NAMALWA (cell line): ENCODE measurements at regions not wholly inside any gene's neighbourhood (a gene's known extent, or its start where the extent isn't known, plus 50 kb on each side); places are given as distances from the start of the nearest gene placed in this dataset.
"Not testable (repeated sequence)": the region's sequence is repeated elsewhere in the genome, so short reads cannot be mapped to it uniquely, and the experiment has no call there.

Experiments
- DNase-seq: peaks from one replicate; pipeline ENCODE4 v3.0.0-alpha.2; 2015; ENCODE audit warnings: low spot score

DNA sequence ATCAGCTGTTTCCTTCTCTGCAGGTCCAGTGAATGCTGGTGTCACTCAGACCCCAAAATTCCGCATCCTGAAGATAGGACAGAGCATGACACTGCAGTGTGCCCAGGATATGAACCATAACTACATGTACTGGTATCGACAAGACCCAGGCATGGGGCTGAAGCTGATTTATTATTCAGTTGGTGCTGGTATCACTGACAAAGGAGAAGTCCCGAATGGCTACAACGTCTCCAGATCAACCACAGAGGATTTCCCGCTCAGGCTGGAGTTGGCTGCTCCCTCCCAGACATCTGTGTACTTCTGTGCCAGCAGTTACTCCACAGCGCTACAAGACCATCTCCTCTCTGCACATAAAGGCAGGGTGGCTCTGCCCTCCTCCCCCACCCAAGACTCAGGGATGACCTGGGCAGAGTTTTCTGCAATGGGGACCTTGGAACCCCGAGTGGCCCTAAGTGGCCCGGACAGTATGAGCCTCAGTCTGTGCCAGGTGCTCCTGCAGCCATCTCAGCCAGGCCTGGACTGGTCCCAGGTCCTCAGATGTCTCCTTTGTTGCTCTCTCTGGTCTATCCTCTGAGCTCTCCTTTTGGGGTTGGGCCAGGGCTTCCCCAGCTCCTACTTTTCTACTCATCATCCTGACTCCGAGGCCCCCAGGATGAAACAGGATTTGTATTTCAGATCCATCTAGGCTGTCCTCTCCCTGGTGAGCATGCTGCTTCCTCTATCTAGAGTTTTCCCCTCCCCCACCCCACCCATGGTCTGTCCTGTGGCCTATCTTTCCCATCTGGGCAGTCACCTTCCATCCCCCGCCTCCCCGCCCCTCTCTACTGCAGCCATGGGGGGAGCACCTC lies 212.1 kb upstream of the PRSS58 start:
- no peak for DNase-seq

DNA sequence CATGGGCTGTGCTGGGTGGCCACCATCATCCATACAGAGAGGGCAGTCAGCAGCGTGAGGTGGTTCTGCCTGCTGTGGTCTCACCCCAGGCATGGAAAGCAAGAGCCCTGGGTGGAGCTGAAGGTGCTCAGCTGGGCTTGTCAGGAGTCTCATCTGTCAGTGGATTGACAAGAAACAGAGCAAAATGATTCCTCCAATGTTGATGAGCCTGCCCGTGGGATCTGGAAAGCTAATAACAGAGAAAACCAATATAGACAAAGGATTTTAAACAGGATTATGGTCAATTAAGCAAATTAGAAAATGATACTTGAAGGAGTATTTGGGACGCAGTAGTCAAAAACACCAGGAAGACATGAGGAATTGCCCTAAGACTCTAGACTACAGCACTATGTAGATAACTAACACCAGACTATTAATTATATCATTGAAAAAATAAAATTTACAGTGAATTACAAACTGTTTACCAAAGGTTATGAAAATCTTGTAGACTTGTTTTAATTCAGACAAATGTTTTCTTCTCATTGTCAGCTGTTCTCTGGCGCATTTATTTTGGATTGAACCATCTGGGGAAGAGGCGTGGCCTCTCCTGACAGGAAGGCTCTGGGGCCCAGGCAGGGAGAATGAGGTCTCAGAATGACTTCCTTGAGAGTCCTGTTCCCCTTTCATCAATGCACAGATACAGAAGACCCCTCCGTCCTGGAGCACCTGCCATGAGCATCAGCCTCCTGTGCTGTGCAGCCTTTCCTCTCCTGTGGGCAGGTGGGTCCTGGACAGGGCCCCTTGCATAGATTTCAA lies 211.2 kb upstream of the PRSS58 start:
- no peak for DNase-seq

DNA sequence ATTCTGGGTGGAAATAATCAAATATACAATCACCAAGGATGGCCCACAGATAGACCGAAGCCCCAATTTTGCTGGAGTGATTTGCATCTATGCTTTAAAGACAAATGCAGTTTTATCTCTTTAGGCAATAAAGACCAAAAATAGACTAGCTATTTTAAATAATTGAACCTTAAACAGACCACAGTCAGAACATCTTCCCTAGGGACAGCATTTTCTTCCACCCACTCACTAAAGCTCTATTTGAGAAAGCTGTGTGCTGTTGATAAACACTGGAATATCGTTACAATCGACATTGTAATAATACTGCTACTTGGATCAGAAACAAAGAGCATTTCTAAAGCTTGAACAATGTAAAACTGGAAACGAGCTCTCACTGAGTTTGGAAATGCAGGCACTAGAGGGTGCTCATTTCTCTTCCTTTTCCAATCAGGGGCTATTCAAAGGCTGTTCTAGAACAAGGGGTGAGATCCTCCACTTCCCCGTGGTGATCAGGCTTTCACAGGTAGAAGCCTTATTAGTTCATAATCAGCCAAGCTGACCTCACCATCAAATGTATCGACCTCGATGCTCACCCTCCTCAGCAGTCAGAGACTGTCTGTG lies 209.3 kb upstream of the PRSS58 start:
- DNase-seq: not testable (repeated sequence)

DNA sequence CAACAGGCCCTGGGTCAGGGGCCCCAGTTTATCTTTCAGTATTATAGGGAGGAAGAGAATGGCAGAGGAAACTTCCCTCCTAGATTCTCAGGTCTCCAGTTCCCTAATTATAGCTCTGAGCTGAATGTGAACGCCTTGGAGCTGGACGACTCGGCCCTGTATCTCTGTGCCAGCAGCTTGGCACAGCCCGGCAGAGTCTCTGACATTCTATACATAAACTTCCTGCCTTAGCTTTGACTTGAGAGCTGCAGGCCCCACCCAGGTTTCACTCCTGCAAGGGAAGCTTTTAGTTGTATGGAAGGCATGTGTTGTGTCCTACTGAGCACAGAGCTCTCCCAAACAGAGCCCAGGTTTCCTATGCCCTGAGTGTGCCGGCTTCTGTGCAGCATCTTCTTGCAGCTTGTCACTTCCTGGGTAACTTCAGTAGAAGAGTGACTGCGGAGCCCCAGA lies 205.6 kb upstream of the PRSS58 start:
- no peak for DNase-seq

DNA sequence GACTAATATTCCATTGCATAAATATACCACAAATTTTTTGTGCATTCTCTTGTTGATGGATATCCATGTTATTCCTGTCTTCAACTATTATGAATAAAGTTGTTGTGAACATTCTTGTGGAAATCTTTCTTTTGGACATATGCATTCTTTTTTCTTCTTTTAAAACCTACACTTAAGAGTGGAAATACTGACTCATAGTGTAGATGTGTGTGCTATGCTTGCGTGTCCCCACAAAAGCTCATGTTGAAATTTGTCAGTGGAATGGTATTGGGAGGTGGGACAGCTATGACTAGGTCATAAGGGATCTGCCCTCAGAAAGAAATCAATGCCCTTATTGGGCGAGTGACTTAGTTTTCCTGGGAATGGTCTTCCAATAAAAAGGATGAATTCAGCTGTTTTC lies 203.6 kb upstream of the PRSS58 start:
- DNase-seq: no peak

DNA sequence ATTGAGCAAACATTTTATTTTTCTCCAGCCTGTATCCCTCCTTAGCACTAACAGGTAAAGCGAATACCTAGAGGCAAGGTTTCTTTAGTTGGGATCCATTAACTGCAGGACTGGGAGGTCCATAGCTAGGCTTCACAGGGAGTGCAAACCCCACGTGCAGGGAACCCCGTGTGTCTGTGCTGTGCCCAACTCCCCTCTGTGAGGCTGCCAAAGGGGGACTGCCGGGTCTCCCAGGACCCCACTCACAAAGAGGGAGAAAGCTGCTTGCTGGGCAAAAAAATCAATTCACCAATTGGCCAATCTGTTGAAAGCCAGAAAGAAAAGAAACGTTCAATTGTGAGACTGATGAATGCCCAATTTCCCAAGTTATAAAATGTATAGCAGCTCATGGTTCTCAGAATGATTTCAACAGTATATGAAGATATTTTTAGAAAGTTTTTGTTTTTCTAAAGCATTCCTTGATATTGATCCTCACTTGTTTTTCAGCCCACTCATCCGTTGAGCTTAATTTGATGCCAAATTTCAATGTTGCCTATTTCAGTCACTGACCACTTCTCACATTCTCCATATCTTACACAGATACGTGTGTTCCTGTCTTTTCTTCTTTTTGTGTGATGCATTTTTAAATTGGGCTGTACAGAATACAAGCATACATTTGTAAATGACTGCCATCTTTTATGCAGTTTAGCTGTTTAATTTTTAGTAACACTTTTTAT lies 202.7 kb upstream of the PRSS58 start:
- no peak for DNase-seq

DNA sequence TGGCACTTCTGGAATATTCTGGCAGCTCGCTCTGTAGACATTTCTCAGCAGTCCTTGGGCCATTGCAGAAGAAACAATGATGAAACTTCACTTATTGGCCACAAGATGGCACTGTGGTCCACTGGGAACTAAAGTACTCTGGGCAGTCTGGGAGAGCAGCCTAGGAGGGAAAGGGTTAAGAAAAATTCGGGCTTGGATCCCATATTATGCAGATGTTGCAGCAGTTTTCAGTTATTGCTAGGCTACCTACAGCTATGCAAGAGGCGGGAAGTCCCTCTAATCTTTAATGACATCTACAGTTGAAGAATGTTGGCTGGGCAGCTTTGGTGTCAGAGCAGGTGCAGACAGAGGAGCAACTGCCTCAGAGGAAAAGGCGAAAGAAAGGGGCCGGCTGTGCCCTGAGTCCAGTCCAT lies 201.7 kb upstream of the PRSS58 start:
- DNase-seq: peak; percentile 72

DNA sequence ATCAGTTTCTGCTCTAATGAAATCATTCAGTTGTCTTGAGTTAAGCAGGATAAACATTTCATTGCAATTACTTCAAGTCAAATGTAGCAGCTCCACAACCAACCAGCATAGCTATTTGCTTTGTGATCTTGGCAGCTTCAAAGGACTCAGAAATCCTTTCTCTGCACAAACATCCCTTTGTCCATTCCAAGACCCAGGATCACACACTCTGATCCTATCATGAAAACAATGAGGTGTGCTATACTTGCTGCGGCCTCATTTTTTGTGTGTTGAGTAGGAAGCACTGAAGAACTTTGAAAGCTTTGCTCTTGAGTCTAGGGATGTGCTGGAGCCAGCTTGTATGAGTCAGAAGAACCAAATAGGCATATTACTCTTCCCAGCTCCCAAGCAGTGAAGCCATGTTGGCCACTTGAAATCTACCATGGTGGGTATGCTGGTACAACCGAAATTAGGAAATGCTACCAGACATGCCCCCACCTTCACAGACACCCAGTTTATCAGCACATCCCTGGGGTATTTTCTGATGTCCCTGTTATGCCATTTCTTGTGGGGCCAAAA lies 199.4 kb upstream of the PRSS58 start:
- DNase-seq: no peak

DNA sequence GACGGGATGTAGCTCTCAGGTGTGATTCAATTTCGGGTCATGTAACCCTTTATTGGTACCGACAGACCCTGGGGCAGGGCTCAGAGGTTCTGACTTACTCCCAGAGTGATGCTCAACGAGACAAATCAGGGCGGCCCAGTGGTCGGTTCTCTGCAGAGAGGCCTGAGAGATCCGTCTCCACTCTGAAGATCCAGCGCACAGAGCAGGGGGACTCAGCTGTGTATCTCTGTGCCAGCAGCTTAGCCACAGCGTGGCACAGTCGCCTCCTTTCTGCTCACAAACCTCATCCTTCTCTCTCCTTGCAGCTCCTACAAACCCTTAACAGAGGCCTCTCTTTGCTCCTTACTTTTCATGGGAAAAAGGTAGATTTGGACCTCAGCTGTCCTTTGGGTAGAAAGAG lies 197.5 kb upstream of the PRSS58 start:
- DNase-seq: no peak

DNA sequence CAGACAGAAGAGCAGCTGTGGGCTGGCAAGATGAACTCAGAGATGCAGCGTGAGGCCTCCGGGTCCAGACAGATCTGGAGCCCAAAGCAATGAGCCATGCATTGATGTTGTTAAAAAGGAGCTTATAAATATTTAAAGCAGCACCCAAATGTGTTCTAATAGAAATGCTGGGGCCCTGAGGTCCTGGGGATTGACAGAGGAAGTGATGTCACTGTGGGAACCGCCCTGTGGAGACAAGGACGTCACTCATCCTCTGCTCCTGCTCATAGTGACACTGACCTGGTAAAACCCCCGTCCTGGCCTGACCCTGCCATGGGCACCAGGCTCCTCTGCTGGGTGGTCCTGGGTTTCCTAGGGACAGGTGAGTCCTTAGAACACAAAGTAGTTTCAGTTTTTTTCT lies 197.0 kb upstream of the PRSS58 start:
- DNase-seq: no peak

DNA sequence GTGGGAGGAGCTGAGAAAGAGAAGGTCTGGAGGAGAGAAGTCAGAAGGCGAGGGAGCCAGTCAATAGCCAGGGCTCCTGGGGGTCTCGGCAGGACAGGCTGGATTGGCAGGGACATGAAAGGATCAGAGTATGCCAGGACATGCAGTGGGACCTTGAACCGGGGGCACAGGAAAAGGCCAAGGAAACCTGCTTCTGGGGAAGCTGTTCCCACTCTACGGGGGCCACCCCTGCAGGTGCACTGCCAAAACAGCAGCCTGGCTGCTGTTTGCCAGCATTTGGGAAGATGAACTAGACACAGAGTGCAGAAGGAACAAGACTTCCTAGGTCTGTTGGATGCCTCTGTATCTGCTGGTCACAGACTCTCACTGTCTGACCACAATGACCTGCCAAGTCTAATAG lies 194.9 kb upstream of the PRSS58 start:
- no peak for DNase-seq

DNA sequence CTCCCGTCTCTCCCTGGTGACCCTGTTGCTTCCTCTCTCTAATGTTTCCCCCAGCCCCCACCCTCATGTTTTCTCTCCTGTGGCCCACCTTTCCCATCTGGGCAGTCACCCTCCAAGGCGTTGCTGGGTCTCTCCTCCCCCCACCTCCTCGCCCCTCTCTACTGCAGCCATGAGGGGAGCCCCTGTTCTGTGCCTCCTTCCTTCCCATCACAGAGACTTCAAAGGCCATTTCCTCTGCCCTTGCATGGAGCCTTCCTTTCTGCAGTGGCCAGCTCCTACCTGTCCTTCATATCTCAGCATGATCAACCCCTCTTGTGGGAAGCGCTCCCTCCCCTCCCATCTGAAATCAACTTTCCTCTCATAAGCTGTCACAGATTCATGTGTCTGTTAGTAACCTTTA lies 194.0 kb upstream of the PRSS58 start:
- no peak for DNase-seq

DNA sequence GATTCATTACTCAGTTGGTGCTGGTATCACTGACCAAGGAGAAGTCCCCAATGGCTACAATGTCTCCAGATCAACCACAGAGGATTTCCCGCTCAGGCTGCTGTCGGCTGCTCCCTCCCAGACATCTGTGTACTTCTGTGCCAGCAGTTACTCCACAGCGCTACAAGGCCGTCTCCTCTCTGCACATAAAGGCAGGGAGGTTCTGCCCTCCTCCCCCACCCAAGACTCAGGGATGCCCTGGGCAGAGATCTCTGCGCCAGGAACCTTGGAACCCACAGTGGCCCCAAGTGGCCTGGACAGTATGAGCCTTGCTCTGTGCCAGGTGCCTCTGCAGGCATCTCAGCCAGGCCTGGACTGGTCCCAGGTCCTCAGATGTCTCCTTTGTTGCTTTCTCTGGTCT lies 193.4 kb upstream of the PRSS58 start:
- no peak for DNase-seq

DNA sequence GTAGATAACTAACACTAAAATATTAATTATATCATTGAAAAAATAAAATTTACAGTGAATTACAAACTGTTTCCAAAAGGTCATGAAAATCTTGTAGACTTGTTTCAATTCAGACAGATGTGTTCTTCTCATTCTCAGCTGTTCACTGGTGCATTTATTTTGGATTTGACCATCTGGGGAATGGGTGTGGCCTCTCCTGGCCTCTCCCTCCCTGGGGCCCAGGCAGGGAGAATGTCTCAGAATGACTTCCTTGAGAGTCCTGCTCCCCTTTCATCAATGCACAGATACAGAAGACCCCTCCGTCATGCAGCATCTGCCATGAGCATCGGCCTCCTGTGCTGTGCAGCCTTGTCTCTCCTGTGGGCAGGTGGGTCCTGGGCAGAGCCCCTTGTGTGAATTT lies 192.8 kb upstream of the PRSS58 start:
- no peak for DNase-seq

DNA sequence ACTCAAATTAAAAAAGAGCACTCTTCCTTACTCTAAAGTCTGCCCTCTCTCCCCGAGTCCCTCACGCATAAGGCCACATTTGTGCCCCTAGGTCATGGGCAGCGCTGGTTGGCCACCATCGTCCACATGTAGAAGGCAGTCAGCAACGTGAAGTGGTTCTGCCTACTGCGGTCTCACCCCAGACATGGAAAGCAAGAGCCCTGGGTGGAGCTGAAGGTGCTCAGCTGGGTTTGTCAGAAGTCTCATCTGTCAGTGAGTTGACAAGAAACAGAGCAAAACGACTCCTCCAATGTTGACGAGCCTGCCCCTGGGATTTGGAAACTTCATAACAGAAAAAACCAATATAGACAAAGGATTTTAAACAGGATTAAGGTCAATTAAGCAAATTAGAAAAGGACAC lies 192.3 kb upstream of the PRSS58 start:
- DNase-seq: no peak

DNA sequence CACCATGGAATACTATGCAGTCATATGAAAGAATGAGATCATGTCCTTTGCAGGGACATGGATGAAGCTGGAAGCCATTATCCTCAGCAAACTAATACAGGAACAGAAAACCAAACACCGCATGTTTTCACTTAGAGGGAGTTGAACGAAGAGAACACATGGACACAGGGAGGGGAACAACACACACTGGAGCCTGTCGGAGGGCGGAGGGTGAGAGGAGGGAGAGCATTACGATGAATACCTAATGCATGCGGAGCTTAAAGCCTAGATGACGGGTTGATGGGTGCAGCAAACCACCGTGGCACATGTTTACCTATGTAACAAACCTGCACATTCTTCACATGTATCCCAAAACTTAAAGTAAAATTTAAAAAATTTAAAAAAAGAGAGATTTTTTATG lies 191.0 kb upstream of the PRSS58 start:
- DNase-seq: not testable (repeated sequence)

DNA sequence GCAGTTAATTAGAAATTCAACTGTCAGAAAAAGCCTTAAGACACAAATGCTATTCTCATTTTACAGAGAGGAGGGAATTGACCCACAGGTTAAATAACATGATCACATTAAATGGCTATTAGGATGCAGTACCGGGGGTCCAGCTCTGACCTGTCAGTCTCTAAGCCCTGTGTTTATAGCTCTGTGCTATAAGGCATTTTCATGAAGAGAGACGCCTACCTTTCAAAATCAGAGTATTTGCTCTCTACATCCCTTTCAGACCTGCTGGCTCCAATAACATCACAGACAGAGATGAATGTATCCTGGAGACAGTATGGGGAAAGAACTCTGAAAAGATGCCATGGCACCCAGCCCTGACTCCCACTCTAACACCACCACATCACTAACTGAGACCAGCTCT lies 189.9 kb upstream of the PRSS58 start:
- DNase-seq: no peak

DNA sequence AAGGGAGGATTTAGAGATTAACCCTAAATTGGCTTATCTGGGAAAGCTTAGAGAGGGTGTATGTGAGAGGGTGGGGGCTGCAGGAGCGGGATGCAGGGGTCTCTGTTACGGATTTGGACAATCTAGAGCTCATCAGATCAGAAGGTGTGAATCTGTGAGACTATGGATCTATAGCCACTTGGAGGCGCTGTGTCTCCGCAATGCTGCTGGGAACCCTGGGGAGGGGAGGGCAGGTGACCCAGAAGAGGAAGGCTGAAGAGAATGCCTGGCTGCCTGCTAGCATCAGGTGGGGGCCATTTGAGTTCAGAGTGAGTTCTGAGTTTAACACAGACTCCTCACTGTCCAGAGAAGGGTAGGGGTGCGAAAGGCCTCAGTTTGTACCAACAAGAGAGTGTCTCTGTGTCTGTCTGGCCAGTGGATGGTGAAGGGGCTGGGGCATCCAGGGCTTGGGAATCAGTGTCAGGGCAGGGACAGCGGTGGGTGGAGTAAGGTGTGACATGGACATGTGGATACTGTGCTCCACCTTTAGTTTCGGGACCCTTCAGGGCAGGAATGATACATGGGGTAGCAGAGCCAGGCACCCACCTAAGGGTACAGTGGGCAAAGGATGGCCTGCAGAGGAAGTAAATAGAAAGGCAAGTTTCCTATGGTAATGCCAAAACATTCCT lies 187.3 kb upstream of the PRSS58 start:
- DNase-seq: peak; percentile 46

DNA sequence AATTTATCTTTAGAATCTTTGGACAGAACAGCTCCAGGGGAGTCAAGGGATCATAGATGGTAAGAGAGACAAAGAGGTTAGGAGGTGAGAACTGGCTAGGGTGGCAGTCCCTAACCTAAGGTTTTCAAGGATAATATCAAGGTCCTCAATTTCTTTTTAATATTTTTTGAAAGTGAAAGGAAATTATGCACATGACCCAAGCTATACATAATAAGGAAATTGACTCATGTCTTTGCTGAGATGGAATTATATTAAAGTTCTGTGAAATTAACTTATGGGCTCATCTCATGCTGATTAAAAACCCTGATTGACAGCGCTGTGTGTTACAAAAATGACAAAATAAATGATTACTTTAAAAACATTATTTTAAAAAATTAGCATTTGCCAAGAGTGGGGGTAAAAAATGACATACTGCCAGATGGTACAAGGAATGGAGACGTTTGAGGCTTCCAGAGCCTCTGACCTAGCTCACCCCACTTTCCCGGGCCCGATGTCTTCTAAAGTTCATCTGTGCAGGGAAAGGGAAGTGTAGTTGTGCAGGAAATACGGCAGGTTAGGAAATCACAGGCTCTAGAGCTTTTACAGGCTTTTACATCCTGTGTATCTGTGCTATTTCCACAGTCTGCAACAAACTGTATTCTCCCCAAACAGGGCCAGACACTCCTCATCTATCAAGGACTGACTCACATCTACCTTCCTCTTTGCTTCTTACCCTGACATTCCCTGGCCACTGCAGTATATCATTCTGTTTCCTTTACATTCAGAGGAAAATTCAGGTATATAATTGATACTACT lies 185.6 kb upstream of the PRSS58 start:
- no peak for DNase-seq

DNA sequence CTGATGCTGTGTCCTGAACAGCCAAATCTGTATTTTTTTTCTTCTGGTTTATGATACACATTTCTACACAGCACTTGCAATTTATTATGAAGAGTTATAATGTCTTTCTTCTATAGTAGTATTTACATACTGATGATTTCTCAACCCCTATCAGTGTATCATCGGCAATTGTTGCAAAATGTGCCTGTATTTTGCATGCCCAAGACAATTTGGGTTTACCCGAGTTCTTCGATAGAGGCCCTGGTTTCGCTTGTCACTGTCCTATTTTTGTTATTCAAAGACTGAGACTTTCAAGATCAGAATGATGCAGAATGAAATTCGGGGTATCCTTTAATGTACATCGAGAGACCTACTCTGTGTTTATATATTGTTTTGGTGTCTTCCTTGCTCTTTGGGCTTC lies 184.5 kb upstream of the PRSS58 start:
- no peak for DNase-seq
